H9 (cell line): ENCODE measurements at regions not wholly inside any gene's neighbourhood (a gene's known extent, or its start where the extent isn't known, plus 50 kb on each side); places are given as distances from the start of the nearest gene placed in this dataset.

Source experiments
- DNase-seq: peaks from one replicate; pipeline ENCODE4 v3.0.0-alpha.2; 2017
- H2AFZ ChIP-seq: one replicate; pipeline ENCODE4 v1.6.1; 2013; ENCODE audit warnings: mild to moderate bottlenecking, low read length, control low read depth, moderate library complexity
- H2AK5ac ChIP-seq: 2 replicates; pipeline ENCODE4 v1.6.1; 2013; ENCODE audit warnings: low read length, control low read depth, mixed read lengths; ENCODE audit not compliant: insufficient read length
- H2BK120ac ChIP-seq: one replicate; pipeline ENCODE4 v1.6.1; 2013; ENCODE audit warnings: low read depth, mild to moderate bottlenecking, low read length, control low read depth, inconsistent platforms; ENCODE audit not compliant: poor library complexity, severe bottlenecking
- H2BK12ac ChIP-seq: 2 replicates; pipeline ENCODE4 v1.6.1; 2013; ENCODE audit warnings: low read length, control low read depth, mixed read lengths, low read depth; ENCODE audit not compliant: insufficient read length
- H2BK15ac ChIP-seq: 2 replicates; pipeline ENCODE4 v1.6.1; 2013; ENCODE audit warnings: low read depth, low read length, control low read depth
- H2BK20ac ChIP-seq: one replicate; pipeline ENCODE4 v1.6.1; 2013; ENCODE audit warnings: low read depth, mild to moderate bottlenecking, low read length, control low read depth, inconsistent platforms; ENCODE audit not compliant: poor library complexity, severe bottlenecking
- H2BK5ac ChIP-seq: 2 replicates; pipeline ENCODE4 v1.6.1; 2013; ENCODE audit warnings: low read length, control low read depth, mixed read lengths; ENCODE audit not compliant: insufficient read length
- H3K14ac ChIP-seq: 2 replicates; pipeline ENCODE4 v1.6.1; 2013; ENCODE audit warnings: low read length, control low read depth; ENCODE audit not compliant: insufficient read depth
- H3K18ac ChIP-seq: 2 replicates; pipeline ENCODE4 v1.6.1; 2013; ENCODE audit warnings: low read depth, mild to moderate bottlenecking, mixed read lengths, low read length, control low read depth; ENCODE audit not compliant: insufficient read length
- H3K23ac ChIP-seq: 2 replicates; pipeline ENCODE4 v1.6.1; 2013; ENCODE audit warnings: low read length, control low read depth, mixed read lengths, low read depth; ENCODE audit not compliant: insufficient read length
- H3K23me2 ChIP-seq: 2 replicates; pipeline ENCODE4 v1.6.1; 2013; ENCODE audit warnings: low read depth, mild to moderate bottlenecking, mixed read lengths, low read length, control low read depth; ENCODE audit not compliant: insufficient read length, poor library complexity, severe bottlenecking
- H3K27ac ChIP-seq: 2 replicates; pipeline ENCODE4 v1.5.1; 2013; ENCODE audit warnings: low read length, control low read depth, mixed read lengths, low read depth; ENCODE audit not compliant: insufficient read length
- H3K27me3 ChIP-seq: 2 replicates; pipeline ENCODE4 v1.6.1; 2013; ENCODE audit warnings: low read length, control low read depth, inconsistent platforms; ENCODE audit not compliant: insufficient read depth
- H3K4ac ChIP-seq: 2 replicates; pipeline ENCODE4 v1.6.1; 2013; ENCODE audit warnings: low read depth, mild to moderate bottlenecking, control low read depth, inconsistent platforms, low read length, moderate library complexity
- H3K4me1 ChIP-seq: 2 replicates; pipeline ENCODE4 v1.6.1; 2013; ENCODE audit warnings: low read length, control low read depth, inconsistent platforms; ENCODE audit not compliant: insufficient read depth
- H3K4me2 ChIP-seq: 2 replicates; pipeline ENCODE4 v1.6.1; 2013; ENCODE audit warnings: low read length, control low read depth, mixed read lengths; ENCODE audit not compliant: insufficient read length, insufficient read depth
- H3K56ac ChIP-seq: 2 replicates; pipeline ENCODE4 v1.6.1; 2013; ENCODE audit warnings: low read depth, mild to moderate bottlenecking, mixed read lengths, low read length, control low read depth; ENCODE audit not compliant: insufficient read length
- H3K79me1 ChIP-seq: 2 replicates; pipeline ENCODE4 v1.6.1; 2013; ENCODE audit warnings: low read depth, mild to moderate bottlenecking, moderate library complexity, low read length, control low read depth, inconsistent platforms; ENCODE audit not compliant: insufficient read depth, poor library complexity, severe bottlenecking
- H3K79me2 ChIP-seq: 2 replicates; pipeline ENCODE4 v1.6.1; 2013; ENCODE audit warnings: low read length, control low read depth, inconsistent platforms; ENCODE audit not compliant: insufficient read depth
- H3K9ac ChIP-seq: 2 replicates; pipeline ENCODE4 v1.6.1; 2013; ENCODE audit warnings: low read length, control low read depth, mixed read lengths; ENCODE audit not compliant: insufficient read length; ENCODE audit errors: extremely low read depth
- H3K9me3 ChIP-seq: one replicate; pipeline ENCODE4 v1.6.1; 2013; ENCODE audit warnings: low read depth, low read length, inconsistent platforms; ENCODE audit not compliant: control insufficient read depth
- H3T11ph ChIP-seq: one replicate; pipeline ENCODE4 v1.6.1; 2013; ENCODE audit warnings: mild to moderate bottlenecking, low read length, control low read depth, inconsistent platforms
- H4K20me1 ChIP-seq: one replicate; pipeline ENCODE4 v1.6.1; 2013; ENCODE audit not compliant: control insufficient read depth, insufficient read length, insufficient read depth
- H4K5ac ChIP-seq: 2 replicates; pipeline ENCODE4 v1.6.1; 2013; ENCODE audit warnings: low read depth, mild to moderate bottlenecking, mixed read lengths, low read length, control low read depth; ENCODE audit not compliant: insufficient read length
- H4K8ac ChIP-seq: replicated peaks from 2 replicates; pipeline ENCODE4 v1.6.1; 2013; ENCODE audit warnings: low read length, control low read depth, mixed read lengths, low read depth; ENCODE audit not compliant: insufficient read length
- H4K91ac ChIP-seq: 2 replicates; pipeline ENCODE4 v1.6.1; 2013; ENCODE audit warnings: low read depth, mild to moderate bottlenecking, moderate library complexity, mixed read lengths, low read length, control low read depth; ENCODE audit not compliant: insufficient read length
- H3K27ac Mint-ChIP-seq, 3 experiments: 2 replicates in 2 of 3; 3 replicates in 1 of 3; pipeline ENCODE4 v1.8.0; 2020 to 2021; ENCODE audit warnings: mixed read lengths in 3 of 3, mild to moderate bottlenecking in 1 of 3, moderate library complexity in 1 of 3
- H3K27me3 Mint-ChIP-seq: 2 replicates; pipeline ENCODE4 v1.8.0; 2021; ENCODE audit warnings: low read depth, mild to moderate bottlenecking, moderate library complexity, mixed read lengths
- H3K36me3 Mint-ChIP-seq, 3 experiments: 2 replicates in 2 of 3; 3 replicates in 1 of 3; pipeline ENCODE4 v1.8.0; 2020 to 2021; ENCODE audit warnings: low read depth in 3 of 3, mixed read lengths in 3 of 3; ENCODE audit not compliant: insufficient read depth in 1 of 3
- H3K4me1 Mint-ChIP-seq, 2 experiments: 2 replicates each; pipeline ENCODE4 v1.8.0; 2020; ENCODE audit warnings: mixed read lengths in 2 of 2
- H3K4me3 Mint-ChIP-seq, 2 experiments: 2 replicates in 1 of 2; 3 replicates in 1 of 2; pipeline ENCODE4 v1.8.0; 2020 to 2021; ENCODE audit warnings: mild to moderate bottlenecking in 2 of 2, mixed read lengths in 2 of 2, moderate library complexity in 1 of 2
- H3K9me3 Mint-ChIP-seq, 2 experiments: 2 replicates in 1 of 2; 3 replicates in 1 of 2; pipeline ENCODE4 v1.8.0; 2020; ENCODE audit warnings: mild to moderate bottlenecking in 2 of 2, mixed read lengths in 2 of 2, moderate library complexity in 1 of 2
- CTCF ChIP-seq: fragments of 200-600 bp; sonication (generic); conservative IDR thresholded peaks from 3 replicates; pipeline ENCODE4 v1.8.0; 2021; ENCODE audit warnings: antibody characterized with exemption, mild to moderate bottlenecking
- WGBS: extraction: QIAGEN DNeasy Blood & Tissue Kit; methylation state at CpG from one replicate; pipeline ENCODE4 v1.1.7; 2013; ENCODE audit warnings: missing lambda C conversion rate, low lambda C conversion rate, mixed read lengths; ENCODE audit not compliant: insufficient read length; ENCODE audit errors: extremely low coverage; 5-methylcytosine and 5-hydroxymethylcytosine counted together

GRCh38 chr3:124178531-124178930 is 186.6 kb upstream of the ROPN1 start:
- Histone ChIP-seq H2AFZ (no peak overlapping the region), H4K5ac (no peak overlapping the region), H3K23ac (no peak overlapping the region), H3K23me2 (no peaks in the 10 kb centered on the region), H2BK20ac (no peak overlapping the region), H3K27ac (no peak overlapping the region), H3K4me2 (no peak overlapping the region), H3K4me1 (no peaks in the 10 kb centered on the region), H3K14ac (no peak overlapping the region), H2BK15ac (no peak overlapping the region), H3K9me3 (no peaks in the 10 kb centered on the region), H2BK5ac (no peak overlapping the region), H2BK12ac (no peak overlapping the region), H3K9ac (no peak overlapping the region), H3K27me3 (no peaks in the 10 kb centered on the region), H3K18ac (no peak overlapping the region), H3K79me1 (no peaks in the 10 kb centered on the region), H2BK120ac (no peak overlapping the region), H4K91ac (no peak overlapping the region), H3K79me2 (no peaks in the 10 kb centered on the region), H3K56ac (no peak overlapping the region), H3K4ac (no peak overlapping the region), H4K8ac (no peak overlapping the region), H3T11ph (no peak overlapping the region), H2AK5ac (no peak overlapping the region), H4K20me1 (no peaks in the 10 kb centered on the region)
- peaks cover 0 to 3% (median 0%) of the 10 kb centered on the region in 3 experiments; a peak in 1 of 7 replicates for H3K36me3 Mint-ChIP-seq
- H3K4me3 Mint-ChIP-seq = no peak overlapping the region
- no peaks in the 10 kb centered on the region for H3K9me3 Mint-ChIP-seq
- no peaks in the 10 kb centered on the region; the same call in 1 of the 2 replicates for H3K27me3 Mint-ChIP-seq
- no peak for TF ChIP-seq CTCF
- peaks cover 5 to 6% of the 10 kb centered on the region in 2 experiments; a peak in 3 of 4 replicates for H3K4me1 Mint-ChIP-seq
- no CpG with 5 or more reads among the region's 3 CpGs for WGBS
- no peak overlapping the region for H3K27ac Mint-ChIP-seq
- no peak for DNase-seq
